HepG2 (cell line): ENCODE measurements at regions not wholly inside any gene's neighbourhood (a gene's known extent, or its start where the extent isn't known, plus 50 kb on each side); places are given as distances from the start of the nearest gene placed in this dataset.

Experiments
- ATAC-seq: fragments of 200-7000 bp; cut with Tn5 transposase; 3 replicates; pipeline ENCODE4 v1.9.1; 2020; ENCODE audit warnings: mild to moderate bottlenecking, moderate library complexity
- BruUV-seq: library from RNA; stranded (reverse); fragments of 400-500 nt; replicated peaks from 2 replicates; lab custom pipeline; 2021; lab: Mats Ljungman, UMichigan
- CTCF ChIA-PET: fragments of 300-600 bp; formaldehyde crosslinking; extraction: SDS; loops from one replicate; lab custom pipeline; 2021; ENCODE audit warnings: low total read pairs, inconsistent platforms, low intra/inter-chr PET ratio; lab: Yijun Ruan, JAX
- POLR2A ChIA-PET: fragments of 350-600 bp; sonication (Branson Sonifier 250); formaldehyde crosslinking; loops from one replicate; lab custom pipeline; 2020; ENCODE audit warnings: antibody characterized with exemption, inconsistent platforms; lab: Yijun Ruan, JAX
- DNase-seq: peaks from one replicate; pipeline ENCODE4 v3.0.0-alpha.2; 2015; ENCODE audit warnings: low spot score
- FAIRE-seq: peaks from 3 replicates; lab custom pipeline; 2011; peaks lifted over from hg19 to GRCh38; lab: Jason Lieb, UNC
- H2AFZ ChIP-seq: one replicate; pipeline ENCODE4 v1.6.1; 2011; ENCODE audit warnings: low read length, inconsistent platforms
- H3K27ac ChIP-seq: fragments of 300-600 bp; 3 replicates; pipeline ENCODE4 v1.8.0; 2011; ENCODE audit warnings: mixed run types, mild to moderate bottlenecking, mixed read lengths, low read length, inconsistent platforms; ENCODE audit not compliant: insufficient read depth; ENCODE audit errors: extremely low read length
- H3K27me3 ChIP-seq, 2 experiments: fragments of 200-600 bp in 1 of 2; 2 replicates in 1 of 2; 3 replicates in 1 of 2; pipeline versions ENCODE4 v1.6.0 to v1.8.0; 2011; ENCODE audit warnings: low read length in 2 of 2, mild to moderate bottlenecking in 2 of 2, moderate library complexity in 2 of 2, inconsistent platforms in 1 of 2; ENCODE audit not compliant: insufficient read depth in 2 of 2, control insufficient read depth in 1 of 2
- H3K36me3 ChIP-seq, 2 experiments: fragments of 200-600 bp in 1 of 2; replicated peaks in 1 of 2; 2 replicates in 1 of 2; 3 replicates in 1 of 2; pipeline versions ENCODE4 v1.5.1 to v1.8.0; 2011; ENCODE audit warnings: low read length in 2 of 2, inconsistent platforms in 1 of 2; ENCODE audit not compliant: insufficient read depth in 2 of 2, control insufficient read depth in 1 of 2
- H3K4me1 ChIP-seq: 2 replicates; pipeline ENCODE4 v1.5.1; 2012; ENCODE audit warnings: low read length, inconsistent platforms; ENCODE audit not compliant: insufficient read depth
- H3K4me2 ChIP-seq: 2 replicates; pipeline ENCODE4 v1.6.0; 2011; ENCODE audit warnings: low read depth, low read length, inconsistent platforms
- H3K4me3 ChIP-seq, 3 experiments: fragments of 200-600 bp in 1 of 3; sonication (generic), shearing (Covaris generic) in 1 of 3; replicated peaks in 1 of 3; 2 replicates each; pipeline ENCODE4 v1.5.1; 2011 to 2016; ENCODE audit warnings: low read length in 3 of 3, inconsistent platforms in 2 of 3, low read depth in 2 of 3, mild to moderate bottlenecking in 2 of 3, control low read depth in 1 of 3, mixed read lengths in 1 of 3; ENCODE audit not compliant: insufficient read depth in 1 of 3
- H3K79me2 ChIP-seq: one replicate; pipeline ENCODE4 v1.6.1; 2011; ENCODE audit warnings: low read length, inconsistent platforms; ENCODE audit not compliant: insufficient read depth
- H3K9ac ChIP-seq: 2 replicates; pipeline ENCODE4 v1.6.0; 2011; ENCODE audit warnings: mild to moderate bottlenecking, low read depth, low read length, inconsistent platforms; ENCODE audit not compliant: insufficient read depth
- H3K9me3 ChIP-seq: 2 replicates; pipeline ENCODE4 v1.5.1; 2012; ENCODE audit warnings: mild to moderate bottlenecking, low read length
- H4K20me1 ChIP-seq: 2 replicates; pipeline ENCODE4 v1.6.0; 2011; ENCODE audit warnings: inconsistent platforms, mild to moderate bottlenecking, low read length, moderate library complexity; ENCODE audit not compliant: insufficient read depth
- EEA1 ChIP-seq: sonication (generic); formaldehyde crosslinking; IDR thresholded peaks from 2 replicates; pipeline ENCODE4 v1.5.1; 2020; ENCODE audit warnings: mild to moderate bottlenecking, missing genetic modification reagents, borderline replicate concordance
- FOXJ3 ChIP-seq: sonication (generic); formaldehyde crosslinking; IDR thresholded peaks from 2 replicates; pipeline ENCODE4 v1.4.0; 2020; ENCODE audit warnings: missing genetic modification reagents, mild to moderate bottlenecking, borderline replicate concordance
- HOXA5 ChIP-seq: sonication (generic); formaldehyde crosslinking; IDR thresholded peaks from 2 replicates; pipeline ENCODE4 v1.4.0; 2020; ENCODE audit warnings: missing genetic modification reagents
- IKZF1 ChIP-seq: fragments of 450-650 bp; IDR thresholded peaks from 2 replicates; pipeline ENCODE4 v1.7.1; 2016
- MED1 ChIP-seq: sonication (generic); formaldehyde crosslinking; IDR thresholded peaks from 2 replicates; pipeline ENCODE4 v1.4.0; 2020; ENCODE audit warnings: missing genetic modification reagents
- SAP130 ChIP-seq: IDR thresholded peaks from 2 replicates; pipeline ENCODE4 v1.6.1; 2016; ENCODE audit warnings: low read depth
- SRSF4 ChIP-seq: fragments of 200-400 bp; formaldehyde crosslinking; IDR thresholded peaks from one replicate; pipeline ENCODE4 v1.6.1; 2018; ENCODE audit warnings: mild to moderate bottlenecking, low read depth, low read length, moderate library complexity; ENCODE audit not compliant: poor library complexity, severe bottlenecking
- ZSCAN9 ChIP-seq: IDR thresholded peaks from 2 replicates; pipeline ENCODE4 v1.6.1; 2016; ENCODE audit warnings: borderline replicate concordance
- WGBS: methylation state at CpG from one replicate; pipeline ENCODE4 v1.1.6; 2017; ENCODE audit warnings: low lambda C conversion rate; 5-methylcytosine and 5-hydroxymethylcytosine counted together
- in situ Hi-C: cut with HindIII; loops from 2 replicates; pipeline ENCODE4 v1.10.0; 2017; ENCODE audit warnings: low pct_unique_long_range_greater_than_20kb; ENCODE audit not compliant: extremely low pct_ligation_motif_present
- intact Hi-C: fragments of 100-400 bp; cut with micrococcal nuclease; formaldehyde crosslinking; loops from one replicate; pipeline ENCODE4 v1.10.0; 2022; ENCODE audit not compliant: unreplicated experiment
- TF ChIP-seq, protein P1 (sequence below): sonication (generic); formaldehyde crosslinking; IDR thresholded peaks from one replicate; pipeline ENCODE4 v1.5.1; 2020; ENCODE audit warnings: mild to moderate bottlenecking, missing genetic modification reagents; ENCODE audit errors: not compliant biosample characterization
- TF ChIP-seq, protein P2 (sequence below): sonication (generic); formaldehyde crosslinking; IDR thresholded peaks from 2 replicates; pipeline ENCODE4 v1.5.1; 2020; ENCODE audit warnings: mild to moderate bottlenecking, missing genetic modification reagents, moderate library complexity
- TF ChIP-seq, protein P3 (sequence below): IDR thresholded peaks from 2 replicates; pipeline ENCODE4 v1.6.1; 2016; ENCODE audit warnings: missing compliant biosample characterization, missing genetic modification reagents, borderline replicate concordance
- TF ChIP-seq, protein P4 (sequence below): sonication (generic); formaldehyde crosslinking; IDR thresholded peaks from 2 replicates; pipeline ENCODE4 v1.5.0; 2020; ENCODE audit warnings: missing genetic modification reagents, mild to moderate bottlenecking, borderline replicate concordance
- TF ChIP-seq, protein P5 (sequence below): sonication (generic); formaldehyde crosslinking; IDR thresholded peaks from 2 replicates; pipeline ENCODE4 v1.8.1; 2023; ENCODE audit warnings: mild to moderate bottlenecking, missing genetic modification reagents, borderline replicate concordance
- TF ChIP-seq, protein P6 (sequence below): IDR thresholded peaks from 2 replicates; pipeline ENCODE4 v1.6.1; 2016; ENCODE audit warnings: missing genetic modification reagents, missing compliant biosample characterization

DNA sequence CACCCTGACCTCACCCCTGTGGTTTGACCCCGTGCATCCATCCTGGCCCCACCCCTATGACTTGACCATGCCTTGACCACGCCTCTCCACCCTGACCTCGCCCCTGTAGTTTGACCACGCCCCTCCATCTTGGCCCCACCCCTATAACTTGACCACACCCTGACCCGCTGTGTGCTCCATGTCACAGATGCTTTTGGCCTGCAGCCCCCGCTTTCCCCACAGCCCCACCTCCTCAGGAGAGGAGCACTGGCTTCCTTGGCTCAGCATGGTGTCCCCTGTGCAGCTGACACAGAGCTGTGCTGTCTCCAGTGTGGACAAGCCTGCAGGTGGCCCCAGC is 269.9 kb upstream of the SFSWAP start:
- Histone ChIP-seq H4K20me1 (no peaks in the 10 kb centered on the region), H3K4me3 (no peak overlapping the region), H2AFZ (no peak overlapping the region), H3K9ac (no peak overlapping the region), H3K36me3 (no peaks in the 10 kb centered on the region), H3K27me3 (peaks cover 2 to 24% of the 10 kb centered on the region in 2 experiments; a peak in 3 of 5 replicates), H3K4me1 (no peaks in the 10 kb centered on the region), H3K4me2 (no peak overlapping the region), H3K79me2 (no peaks in the 10 kb centered on the region), H3K9me3 (no peaks in the 10 kb centered on the region), H3K27ac (no peak overlapping the region)
- no TSS peak for BruUV-seq
- ATAC-seq, result no peak
- ChIA-PET POLR2A (no interaction called here), CTCF (no interaction called here)
- 5% methylated on average over 6 of the region's 6 CpGs for WGBS
- FAIRE-seq, result no peak
- in situ Hi-C loops, result no loop called here
- intact Hi-C loops, result no loop called here
- DNase-seq, result no peak
- TF ChIP-seq SRSF4, result no peak
- TF ChIP-seq EEA1 (CRISPR knock-in tag), result no peak
- no peak for TF ChIP-seq SAP130 (CRISPR knock-in tag)
- TF ChIP-seq, protein P1, sequence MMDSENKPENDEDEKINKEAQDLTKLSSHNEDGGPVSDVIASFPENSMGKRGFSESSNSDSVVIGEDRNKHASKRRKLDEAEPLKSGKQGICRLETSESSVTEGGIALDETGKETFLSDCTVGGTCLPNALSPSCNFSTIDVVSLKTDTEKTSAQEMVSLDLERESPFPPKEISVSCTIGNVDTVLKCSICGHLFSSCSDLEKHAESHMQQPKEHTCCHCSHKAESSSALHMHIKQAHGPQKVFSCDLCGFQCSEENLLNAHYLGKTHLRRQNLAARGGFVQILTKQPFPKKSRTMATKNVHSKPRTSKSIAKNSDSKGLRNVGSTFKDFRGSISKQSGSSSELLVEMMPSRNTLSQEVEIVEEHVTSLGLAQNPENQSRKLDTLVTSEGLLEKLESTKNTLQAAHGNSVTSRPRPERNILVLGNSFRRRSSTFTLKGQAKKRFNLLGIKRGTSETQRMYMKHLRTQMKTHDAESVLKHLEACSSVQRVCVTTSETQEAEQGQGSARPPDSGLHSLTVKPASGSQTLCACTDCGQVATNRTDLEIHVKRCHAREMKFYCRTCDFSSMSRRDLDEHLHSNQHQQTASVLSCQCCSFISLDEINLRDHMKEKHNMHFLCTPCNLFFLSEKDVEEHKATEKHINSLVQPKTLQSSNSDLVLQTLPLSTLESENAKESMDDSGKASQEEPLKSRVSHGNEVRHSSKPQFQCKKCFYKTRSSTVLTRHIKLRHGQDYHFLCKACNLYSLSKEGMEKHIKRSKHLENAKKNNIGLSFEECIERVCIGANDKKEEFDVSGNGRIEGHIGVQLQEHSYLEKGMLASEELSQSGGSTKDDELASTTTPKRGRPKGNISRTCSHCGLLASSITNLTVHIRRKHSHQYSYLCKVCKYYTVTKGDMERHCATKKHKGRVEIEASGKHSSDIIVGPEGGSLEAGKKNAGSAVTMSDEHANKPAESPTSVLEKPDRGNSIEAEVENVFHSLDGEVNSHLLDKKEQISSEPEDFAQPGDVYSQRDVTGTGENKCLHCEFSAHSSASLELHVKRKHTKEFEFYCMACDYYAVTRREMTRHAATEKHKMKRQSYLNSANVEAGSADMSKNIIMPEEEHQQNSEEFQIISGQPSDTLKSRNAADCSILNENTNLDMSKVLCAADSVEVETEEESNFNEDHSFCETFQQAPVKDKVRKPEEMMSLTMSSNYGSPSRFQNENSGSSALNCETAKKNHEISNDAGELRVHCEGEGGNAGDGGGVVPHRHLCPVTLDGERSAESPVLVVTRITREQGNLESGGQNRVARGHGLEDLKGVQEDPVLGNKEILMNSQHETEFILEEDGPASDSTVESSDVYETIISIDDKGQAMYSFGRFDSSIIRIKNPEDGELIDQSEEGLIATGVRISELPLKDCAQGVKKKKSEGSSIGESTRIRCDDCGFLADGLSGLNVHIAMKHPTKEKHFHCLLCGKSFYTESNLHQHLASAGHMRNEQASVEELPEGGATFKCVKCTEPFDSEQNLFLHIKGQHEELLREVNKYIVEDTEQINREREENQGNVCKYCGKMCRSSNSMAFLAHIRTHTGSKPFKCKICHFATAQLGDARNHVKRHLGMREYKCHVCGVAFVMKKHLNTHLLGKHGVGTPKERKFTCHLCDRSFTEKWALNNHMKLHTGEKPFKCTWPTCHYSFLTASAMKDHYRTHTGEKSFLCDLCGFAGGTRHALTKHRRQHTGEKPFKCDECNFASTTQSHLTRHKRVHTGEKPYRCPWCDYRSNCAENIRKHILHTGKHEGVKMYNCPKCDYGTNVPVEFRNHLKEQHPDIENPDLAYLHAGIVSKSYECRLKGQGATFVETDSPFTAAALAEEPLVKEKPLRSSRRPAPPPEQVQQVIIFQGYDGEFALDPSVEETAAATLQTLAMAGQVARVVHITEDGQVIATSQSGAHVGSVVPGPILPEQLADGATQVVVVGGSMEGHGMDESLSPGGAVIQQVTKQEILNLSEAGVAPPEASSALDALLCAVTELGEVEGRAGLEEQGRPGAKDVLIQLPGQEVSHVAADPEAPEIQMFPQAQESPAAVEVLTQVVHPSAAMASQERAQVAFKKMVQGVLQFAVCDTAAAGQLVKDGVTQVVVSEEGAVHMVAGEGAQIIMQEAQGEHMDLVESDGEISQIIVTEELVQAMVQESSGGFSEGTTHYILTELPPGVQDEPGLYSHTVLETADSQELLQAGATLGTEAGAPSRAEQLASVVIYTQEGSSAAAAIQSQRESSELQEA (CRISPR knock-in tag), result no peak
- TF ChIP-seq IKZF1, result no peak
- TF ChIP-seq ZSCAN9 (CRISPR knock-in tag), result no peak
- TF ChIP-seq, protein P2, sequence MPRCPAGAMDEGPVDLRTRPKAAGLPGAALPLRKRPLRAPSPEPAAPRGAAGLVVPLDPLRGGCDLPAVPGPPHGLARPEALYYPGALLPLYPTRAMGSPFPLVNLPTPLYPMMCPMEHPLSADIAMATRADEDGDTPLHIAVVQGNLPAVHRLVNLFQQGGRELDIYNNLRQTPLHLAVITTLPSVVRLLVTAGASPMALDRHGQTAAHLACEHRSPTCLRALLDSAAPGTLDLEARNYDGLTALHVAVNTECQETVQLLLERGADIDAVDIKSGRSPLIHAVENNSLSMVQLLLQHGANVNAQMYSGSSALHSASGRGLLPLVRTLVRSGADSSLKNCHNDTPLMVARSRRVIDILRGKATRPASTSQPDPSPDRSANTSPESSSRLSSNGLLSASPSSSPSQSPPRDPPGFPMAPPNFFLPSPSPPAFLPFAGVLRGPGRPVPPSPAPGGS (CRISPR knock-in tag), result no peak
- TF ChIP-seq FOXJ3, result no peak
- TF ChIP-seq, protein P3, sequence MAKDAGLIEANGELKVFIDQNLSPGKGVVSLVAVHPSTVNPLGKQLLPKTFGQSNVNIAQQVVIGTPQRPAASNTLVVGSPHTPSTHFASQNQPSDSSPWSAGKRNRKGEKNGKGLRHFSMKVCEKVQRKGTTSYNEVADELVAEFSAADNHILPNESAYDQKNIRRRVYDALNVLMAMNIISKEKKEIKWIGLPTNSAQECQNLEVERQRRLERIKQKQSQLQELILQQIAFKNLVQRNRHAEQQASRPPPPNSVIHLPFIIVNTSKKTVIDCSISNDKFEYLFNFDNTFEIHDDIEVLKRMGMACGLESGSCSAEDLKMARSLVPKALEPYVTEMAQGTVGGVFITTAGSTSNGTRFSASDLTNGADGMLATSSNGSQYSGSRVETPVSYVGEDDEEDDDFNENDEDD (CRISPR knock-in tag), result no peak
- no peak for TF ChIP-seq MED1 (CRISPR knock-in tag)
- TF ChIP-seq, protein P4, sequence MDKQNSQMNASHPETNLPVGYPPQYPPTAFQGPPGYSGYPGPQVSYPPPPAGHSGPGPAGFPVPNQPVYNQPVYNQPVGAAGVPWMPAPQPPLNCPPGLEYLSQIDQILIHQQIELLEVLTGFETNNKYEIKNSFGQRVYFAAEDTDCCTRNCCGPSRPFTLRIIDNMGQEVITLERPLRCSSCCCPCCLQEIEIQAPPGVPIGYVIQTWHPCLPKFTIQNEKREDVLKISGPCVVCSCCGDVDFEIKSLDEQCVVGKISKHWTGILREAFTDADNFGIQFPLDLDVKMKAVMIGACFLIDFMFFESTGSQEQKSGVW (CRISPR knock-in tag), result no peak
- TF ChIP-seq, protein P5, sequence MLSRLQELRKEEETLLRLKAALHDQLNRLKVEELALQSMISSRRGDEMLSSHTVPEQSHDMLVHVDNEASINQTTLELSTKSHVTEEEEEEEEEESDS (CRISPR knock-in tag), result no peak
- TF ChIP-seq, protein P6, sequence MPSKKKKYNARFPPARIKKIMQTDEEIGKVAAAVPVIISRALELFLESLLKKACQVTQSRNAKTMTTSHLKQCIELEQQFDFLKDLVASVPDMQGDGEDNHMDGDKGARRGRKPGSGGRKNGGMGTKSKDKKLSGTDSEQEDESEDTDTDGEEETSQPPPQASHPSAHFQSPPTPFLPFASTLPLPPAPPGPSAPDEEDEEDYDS (CRISPR knock-in tag), result no peak
- no peak for TF ChIP-seq HOXA5 (CRISPR knock-in tag)
